Eye (tissue), 1 donor: ENCODE measurements at regions not wholly inside any gene's neighbourhood (a gene's known extent, or its start where the extent isn't known, plus 50 kb on each side); places are given as distances from the start of the nearest gene placed in this dataset.

Experiments
- DNase-seq: peaks from one replicate; pipeline ENCODE4 v3.0.0-alpha.2; 2015

GRCh38 chr15:67992411-67992810 lies 61.7 kb upstream of the PIAS1 start:
- DNase-seq, result no peak

GRCh38 chr15:67992834-67993233 lies 61.3 kb upstream of the PIAS1 start:
- no peak for DNase-seq

- no peak for DNase-seq
Observed at GRCh38 chr15:67997996-67998395, 56.1 kb upstream of the PIAS1 start.

GRCh38 chr15:67998599-67999133 lies 55.4 kb upstream of the PIAS1 start:
- no peak for DNase-seq

- no peak for DNase-seq
Observed at GRCh38 chr15:67999320-68000100, 54.6 kb upstream of the PIAS1 start.

GRCh38 chr15:68000754-68001153 lies 53.4 kb upstream of the PIAS1 start:
- no peak for DNase-seq

GRCh38 chr15:68001811-68002210 lies 52.3 kb upstream of the PIAS1 start:
- DNase-seq, result no peak

GRCh38 chr15:68003297-68003696 lies 50.8 kb upstream of the PIAS1 start:
- DNase-seq, result no peak
